Fibroblast of upper back skin (primary cell): ENCODE measurements at regions not wholly inside any gene's neighbourhood (a gene's known extent, or its start where the extent isn't known, plus 50 kb on each side); places are given as distances from the start of the nearest gene placed in this dataset.
"Not testable (repeated sequence)": the region's sequence is repeated elsewhere in the genome, so short reads cannot be mapped to it uniquely, and the experiment has no call there.

Experiments
- DNase-seq: peaks from one replicate; pipeline ENCODE4 v3.0.0-alpha.2; 2013

DNA sequence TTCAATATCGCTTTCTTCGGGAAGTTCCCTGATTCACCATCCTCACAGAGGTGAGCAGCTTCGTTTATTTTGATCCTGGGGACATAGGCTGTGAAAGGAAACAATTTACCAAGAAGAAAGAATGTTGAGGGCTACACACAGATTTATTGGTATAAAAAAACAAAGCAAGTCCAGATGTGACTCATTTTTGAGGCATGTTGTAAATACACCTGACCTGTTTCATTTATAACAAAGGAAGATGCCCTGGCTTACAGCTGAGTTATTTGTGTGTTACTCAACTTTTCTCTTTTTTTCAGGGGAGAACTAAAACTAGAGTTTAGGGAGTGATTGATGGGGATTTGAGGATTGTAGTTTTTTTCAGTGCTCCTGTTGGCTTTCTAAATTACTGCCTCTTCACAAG, 489.5 kb downstream of the CBLN4 start:
- DNase-seq = no peak

DNA sequence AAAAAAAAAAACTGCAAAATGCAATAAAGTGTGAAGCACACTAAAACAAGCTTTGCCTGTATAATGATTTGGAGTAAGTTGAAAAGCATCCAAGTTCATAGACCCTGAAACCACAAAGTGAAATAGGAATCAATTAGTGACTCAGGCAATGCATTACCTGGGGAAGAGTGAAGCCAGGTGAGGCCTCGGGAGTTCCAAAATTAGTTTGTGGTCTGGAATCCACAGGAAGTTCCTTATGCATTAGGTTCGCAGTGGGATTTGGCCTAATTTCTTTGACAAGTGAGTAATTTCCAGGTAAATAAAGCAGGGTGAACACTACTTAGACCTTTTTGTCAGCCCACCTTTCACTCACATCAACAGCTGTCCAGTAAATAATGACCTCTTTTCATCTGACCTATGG, 490.8 kb downstream of the CBLN4 start:
- DNase-seq = no peak

DNA sequence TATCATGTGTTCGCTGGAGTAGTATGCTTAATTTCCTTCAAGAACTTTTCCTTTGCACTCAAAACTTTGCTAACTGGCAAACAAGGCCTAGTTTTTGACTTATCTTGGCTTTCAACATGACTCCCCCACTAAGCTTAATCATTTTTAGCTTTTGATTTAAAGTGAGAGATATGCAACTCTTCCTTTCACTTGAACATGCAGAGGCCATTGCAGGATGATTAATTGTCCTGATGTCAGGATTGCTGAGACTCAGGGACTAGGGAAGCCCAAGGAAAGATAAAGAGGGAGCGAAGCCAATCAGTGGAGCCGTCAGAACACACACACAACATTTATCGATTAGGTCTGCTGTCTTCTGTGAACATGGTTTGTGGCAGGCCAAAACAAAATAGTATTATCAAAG, 491.4 kb downstream of the CBLN4 start:
- no peak for DNase-seq

DNA sequence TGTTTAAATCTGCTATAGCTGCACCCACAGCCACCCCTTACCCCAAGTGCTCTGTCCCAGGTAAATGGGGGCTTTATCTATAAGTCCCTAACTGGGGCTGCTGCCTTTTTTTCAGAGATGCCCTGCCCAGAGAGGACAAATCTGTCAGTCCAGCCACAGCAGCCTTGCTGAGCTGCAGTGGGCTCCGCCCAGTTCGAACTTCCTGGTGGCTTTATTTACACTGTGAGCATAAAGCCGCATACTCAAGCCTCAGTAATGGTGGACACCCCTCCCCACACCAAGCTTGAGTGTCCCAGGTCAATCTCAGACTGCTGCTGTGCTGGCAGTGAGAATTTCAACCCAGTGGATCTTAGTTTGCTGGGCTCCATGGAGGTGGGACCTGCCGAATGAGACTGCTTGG, 505.2 kb downstream of the CBLN4 start:
- DNase-seq = no peak

DNA sequence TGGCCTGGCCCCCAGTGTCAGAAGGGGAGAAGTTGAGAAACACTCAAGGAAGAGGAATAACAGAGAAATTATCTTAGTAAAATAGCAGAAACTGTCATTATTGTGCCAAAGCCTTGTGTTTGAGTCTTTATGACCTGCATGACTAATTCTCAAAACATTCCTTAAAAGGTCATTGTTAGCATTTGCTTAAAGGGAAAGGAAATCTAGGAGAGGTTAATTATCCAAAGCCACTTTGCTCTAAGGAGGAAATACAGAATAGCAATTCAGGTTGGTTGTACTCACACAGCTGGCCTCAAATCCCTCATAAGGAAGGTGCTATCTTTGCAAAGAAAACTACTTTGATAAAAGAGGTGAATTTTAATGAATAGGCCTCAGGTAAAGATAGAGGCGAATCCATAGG, 516.7 kb downstream of the CBLN4 start:
- DNase-seq = no peak

DNA sequence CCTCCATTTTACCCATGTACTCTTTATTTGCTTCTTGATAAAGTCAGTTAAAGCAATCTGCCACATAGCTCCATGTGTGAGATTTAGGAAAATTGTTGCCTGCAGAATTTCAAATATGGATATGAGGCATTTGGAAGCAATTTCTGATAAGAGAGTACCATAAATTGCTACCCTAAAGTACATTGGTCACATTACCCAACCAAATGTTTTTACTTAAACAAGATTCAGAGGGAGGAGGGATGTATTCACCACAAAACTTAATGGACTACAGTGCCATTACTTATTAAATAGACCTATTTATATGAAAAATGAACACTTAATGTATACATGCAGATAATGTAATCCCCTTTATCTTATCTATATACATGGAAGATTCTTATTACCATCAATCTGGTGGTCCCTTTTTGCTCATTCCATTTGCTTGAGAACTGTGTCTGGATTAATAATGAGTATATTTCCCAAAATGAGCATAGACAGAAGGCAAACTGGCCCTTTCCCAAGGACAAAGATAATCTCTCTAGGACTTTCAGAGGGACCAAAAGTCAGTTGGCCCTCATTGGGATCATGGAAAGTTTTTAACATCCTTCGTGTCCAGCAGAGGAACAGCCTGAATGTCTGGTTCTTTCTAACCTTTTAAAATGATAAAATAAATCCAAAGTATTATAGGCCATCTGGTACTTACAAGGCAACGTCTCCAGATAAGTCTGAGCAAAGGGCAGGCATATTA, 526.4 kb downstream of the CBLN4 start:
- DNase-seq = no peak

DNA sequence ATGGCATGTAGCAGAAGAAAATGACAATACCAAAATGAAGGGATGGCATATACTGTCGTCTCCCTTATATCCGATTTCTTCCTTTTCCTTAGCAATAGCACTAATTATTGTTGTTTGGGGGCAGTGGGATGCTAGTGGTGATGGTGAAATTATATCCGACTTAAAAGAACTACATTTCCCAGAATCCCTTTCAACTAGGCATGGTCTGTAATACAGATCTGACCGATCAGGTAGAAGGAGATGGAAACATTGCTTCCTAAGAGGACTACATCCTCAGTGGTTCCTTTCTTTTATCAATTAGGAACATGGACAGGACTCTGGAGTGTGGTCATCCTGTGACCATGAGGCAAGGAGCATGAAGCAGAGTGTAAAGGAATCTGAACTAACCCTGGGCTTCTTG, 532.6 kb downstream of the CBLN4 start:
- no peak for DNase-seq

DNA sequence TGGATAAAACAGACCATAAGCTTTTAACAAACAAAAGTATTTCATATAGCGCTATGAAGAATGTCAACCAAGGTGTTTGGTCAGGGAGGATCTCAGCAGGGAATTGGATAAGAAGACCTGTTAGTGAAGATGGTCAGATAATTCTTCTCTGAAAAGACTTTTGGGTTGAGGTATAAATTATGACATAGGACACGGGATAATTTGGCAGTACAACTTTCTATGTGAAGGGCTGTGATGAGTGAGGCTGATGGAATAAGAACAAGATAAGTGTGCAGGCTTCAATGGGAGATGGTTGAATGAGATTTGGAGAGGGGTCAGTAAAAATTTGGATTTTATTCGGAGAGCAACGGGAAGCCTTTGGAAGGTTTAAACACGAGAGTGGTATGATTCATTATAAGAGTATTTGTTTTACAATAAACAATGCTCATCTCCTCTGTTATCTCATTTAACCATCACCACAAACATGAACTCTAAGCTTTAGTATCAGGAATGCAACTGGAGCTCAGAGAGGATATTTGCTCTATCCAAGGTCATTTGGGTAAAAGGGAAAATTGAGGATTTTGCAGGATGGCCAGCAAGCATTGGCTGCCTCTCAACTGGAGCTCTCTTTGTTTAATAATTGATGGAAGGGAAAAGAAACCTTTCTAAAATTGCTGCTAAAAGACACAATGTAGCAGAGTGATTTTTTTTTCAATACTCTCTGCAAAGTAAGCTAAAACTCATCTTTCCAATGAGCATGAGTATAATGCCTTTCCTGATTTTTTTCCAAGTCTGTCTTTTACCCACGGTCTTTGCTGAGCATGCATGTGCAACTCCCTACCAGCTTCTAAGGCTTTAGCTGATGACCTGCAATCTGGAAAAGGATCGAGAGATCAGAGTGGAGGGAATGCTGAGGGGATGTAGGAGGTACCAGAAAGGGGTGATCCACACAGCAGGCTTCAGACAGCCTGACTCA, 534.0 kb downstream of the CBLN4 start:
- DNase-seq = no peak

DNA sequence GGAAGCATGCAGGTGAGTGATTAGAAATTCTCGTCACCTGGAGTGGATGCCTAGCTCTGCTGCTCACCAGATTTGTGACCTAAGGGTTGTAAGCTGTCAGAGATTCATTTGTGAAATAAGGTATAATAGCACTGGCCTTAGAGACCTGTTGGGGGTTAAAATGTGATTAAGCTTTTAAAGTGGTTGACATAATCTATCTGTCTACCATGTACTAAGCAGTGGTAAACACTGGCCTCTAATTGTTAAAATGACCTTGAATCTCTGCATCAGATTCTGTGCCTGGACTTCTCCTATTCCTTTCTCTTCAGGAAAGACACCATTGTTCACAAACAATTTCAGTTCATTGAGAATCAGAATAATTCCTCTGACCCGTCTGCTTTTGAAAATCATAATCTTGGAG, 536.2 kb downstream of the CBLN4 start:
- DNase-seq = no peak

DNA sequence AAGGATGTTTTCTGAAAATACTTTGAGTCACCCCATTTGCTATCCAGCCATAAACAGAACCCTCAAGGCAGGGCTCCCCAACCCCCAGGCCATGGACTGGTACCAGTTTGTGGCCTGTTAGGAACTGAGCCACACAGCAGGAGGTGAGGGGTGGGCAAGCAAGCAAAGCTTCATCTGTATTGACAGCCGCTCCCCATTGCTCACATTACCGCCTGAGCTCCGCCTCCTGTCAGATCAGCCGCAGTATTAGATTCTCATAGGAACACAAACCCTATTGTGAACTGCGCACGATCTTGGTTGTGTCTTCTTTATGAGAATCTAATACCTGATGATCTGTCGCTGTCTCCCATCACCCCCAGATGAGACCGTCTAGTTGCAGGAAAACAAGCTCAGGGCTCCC, 543.8 kb downstream of the CBLN4 start:
- no peak for DNase-seq

DNA sequence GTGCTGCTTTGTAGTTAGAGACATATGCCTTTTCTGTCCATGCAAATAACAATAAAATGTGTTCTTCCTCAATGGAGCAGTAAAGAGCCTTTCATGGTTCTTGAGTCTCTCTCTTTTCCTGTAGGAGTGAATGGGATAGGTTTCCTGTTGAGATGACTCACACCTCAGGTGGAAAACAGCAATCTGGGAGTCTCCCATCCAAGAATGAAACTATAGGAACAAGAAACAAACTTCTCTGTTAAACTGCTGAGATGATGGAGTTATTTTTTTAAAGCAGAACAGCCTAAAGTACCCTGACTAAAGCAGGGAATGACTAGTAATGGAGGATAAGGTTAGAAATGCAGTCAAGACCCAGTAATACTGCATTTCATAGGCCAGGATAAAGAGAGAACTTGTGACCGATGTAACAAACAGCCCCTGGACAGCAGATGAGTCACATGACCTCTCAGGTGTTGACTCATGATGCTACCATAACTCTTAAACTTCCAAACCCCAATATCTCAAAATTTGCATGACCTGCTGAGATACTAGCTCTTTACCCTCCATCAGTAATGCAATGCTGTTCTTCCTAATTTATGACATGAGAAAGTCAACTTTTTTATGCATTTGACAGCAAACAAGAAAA, 548.9 kb downstream of the CBLN4 start:
- no peak for DNase-seq

DNA sequence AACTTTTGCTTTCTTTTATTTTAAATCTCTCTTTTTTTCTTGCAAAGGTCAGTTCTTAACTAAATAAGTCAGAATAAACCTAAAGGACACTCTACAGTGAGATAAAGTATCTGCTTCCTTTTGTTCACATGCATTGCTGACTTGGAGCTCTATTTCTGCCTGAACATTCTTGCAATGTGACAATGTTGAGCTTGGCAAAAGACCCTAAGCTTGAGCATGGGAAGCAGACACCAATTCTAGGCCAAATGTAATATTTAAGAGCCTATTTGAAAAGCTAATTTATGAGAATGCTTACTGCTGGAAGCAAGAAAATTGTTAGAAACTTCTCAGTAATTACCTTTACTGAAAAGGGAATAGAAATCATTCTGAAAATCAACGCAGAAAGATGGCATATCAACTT, 556.2 kb downstream of the CBLN4 start:
- DNase-seq = no peak

DNA sequence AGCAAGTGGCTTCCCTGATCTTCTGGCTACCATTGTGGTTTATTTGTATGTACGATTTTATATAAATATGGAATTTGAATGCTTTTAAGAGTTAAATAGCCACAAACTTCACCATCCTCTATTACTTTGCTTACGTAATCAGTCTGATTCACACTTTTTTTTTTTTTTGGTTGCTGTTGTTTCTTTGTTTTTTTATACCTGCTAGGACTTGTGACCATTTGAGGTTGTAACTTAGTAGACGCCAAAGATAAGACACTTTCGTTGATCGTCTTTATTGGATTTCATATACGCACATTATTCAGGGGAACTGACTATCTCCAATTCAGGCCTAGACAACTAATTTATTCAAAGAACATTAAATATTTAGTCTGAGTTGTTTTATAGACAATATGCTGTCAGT, 559.0 kb downstream of the CBLN4 start:
- no peak for DNase-seq

DNA sequence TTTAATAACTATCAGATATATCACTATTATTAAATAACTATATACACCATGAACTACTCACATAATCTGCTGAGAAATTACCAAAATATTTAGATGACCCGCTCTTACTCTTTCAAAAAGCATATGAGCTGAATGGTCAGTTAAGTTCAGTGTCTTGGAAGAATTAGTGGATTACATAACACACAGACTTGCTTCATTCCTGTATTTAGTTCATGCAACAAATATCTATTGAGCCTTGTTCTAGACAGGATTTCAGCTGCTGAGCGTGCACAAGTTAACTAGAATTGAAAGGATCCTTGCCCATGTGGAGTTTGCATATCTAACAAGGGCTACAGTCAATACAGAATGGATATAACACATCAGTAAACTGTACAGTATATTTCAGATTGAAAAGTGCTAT, 566.2 kb downstream of the CBLN4 start:
- DNase-seq = no peak

DNA sequence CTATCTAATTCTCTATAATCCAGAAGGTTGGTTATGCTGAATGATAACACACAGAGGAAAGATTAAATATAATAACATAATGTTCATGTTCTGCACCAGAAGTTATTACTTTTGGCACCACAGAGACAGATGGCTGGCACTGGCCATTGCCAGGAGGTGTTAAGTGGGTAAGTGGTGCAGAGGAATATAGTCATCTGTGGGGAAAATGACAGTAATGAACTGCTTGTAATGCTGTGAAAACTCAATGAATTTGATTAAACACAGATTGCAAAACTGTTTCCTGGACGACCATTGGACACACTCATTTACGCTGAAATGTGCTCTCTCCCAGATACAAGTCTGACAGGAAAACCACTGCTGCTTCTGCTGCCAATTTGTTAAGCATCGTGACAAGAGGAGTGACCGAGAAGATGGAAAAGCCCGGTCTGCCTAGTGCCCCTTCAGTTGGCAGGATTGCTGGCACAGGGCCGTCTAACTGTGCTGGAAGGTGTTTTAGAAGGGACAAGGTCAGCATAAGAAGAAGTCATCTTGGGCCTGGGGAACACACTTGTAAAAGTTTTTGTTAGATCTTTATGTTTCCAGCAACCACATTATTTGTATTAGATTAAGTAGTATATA, 567.4 kb downstream of the CBLN4 start:
- no peak for DNase-seq

DNA sequence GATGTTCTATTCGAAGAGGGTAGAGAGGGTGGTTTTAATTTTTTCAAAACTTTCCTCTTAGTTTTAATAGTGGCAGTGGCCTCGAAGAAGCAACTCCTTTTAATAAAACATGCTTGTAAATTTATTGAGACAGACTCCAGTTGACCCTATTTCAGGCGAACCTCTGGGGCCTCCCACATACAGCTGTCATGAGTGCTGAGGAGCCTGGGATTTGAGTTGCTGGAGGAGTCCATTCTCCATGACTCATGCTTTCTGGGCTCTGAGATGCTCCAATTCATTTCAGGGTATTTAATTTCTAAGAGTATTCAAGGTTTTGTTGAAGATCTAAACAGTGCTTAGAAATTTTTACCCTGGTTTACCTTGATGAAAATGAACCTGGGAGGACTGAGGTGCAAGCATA, 580.4 kb downstream of the CBLN4 start:
- peak; percentile 0 for DNase-seq

DNA sequence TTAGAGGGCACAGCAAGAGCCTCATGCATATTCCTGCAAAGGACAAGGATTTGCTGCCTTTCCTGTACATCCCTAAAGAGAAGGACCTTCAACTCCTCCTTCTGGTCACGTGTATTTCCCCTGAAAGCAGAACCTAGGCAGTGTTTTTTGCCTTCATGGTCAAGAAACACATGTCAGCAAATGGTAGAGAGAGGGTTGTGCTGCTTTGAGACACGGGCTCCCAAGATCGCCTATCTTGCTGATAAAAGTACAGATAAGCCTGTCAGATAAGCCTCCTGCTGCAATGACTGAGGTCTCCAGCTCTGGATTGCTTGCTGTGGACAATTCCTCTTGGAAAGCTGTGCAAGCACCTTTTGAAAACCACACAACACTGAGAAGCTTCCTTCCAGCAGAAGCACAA, 580.8 kb downstream of the CBLN4 start:
- no peak for DNase-seq

DNA sequence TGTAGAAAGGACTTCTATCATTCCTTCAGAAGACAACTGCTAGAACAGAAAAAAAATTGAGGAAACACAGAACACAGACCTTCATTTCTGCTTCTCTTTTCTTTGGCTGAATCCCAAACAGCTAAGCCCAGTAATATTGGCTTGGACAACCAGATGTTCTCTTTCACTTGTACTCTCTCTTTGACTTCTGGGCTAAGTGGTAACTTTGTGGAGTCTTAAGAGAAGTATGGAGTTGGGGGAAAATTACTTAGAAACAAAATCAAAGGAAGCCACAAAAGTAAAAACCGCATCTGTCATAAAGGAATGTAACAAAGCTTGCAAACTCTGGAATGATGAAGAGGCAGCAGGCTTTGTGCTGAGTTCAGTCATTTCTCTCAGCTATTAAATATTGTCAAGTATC, 587.5 kb downstream of the CBLN4 start:
- peak; percentile 61 for DNase-seq

DNA sequence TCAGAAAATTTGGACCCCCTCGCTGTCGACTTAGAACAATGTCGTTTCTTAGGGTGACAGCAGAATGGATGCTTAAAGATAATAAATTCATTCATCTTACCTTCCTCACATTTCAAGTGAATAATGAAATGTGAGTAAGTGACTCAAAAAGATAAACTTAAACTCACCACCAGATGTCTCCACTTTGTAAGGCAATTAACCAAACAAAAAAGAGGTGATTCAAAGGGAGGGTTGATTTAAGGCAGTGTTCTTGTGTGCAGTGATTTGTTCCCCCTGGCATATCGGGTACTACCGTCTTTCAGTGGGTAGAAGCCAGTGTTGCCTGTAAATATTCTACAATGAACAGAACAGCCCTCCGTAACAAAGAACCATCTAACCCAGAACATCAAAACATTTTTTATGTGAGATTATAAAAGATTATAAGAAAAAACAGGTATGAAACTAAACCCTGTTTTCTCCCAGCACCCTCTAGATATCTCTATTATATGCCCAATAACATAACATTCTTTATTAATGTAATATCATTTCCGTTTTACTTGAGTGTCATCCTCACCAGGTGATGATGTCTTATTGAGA, 589.7 kb downstream of the CBLN4 start:
- peak; percentile 3 for DNase-seq

DNA sequence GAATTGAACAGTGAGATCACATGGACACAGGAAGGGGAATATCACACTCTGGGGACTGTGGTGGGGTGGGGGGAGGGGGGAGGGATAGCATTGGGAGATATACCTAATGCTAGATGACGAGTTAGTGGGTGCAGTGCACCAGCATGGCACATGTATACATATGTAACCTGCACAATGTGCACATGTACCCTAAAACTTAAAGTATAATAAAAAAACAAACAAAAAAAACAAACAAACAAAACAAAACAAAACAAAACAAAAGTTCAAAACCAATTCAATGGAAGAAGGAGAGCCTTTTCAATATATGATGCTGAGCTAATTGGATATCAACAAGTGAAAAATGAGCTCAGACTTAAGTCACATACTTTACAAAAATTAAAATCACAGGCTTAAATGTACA, 592.8 kb downstream of the CBLN4 start:
- not testable (repeated sequence) for DNase-seq

DNA sequence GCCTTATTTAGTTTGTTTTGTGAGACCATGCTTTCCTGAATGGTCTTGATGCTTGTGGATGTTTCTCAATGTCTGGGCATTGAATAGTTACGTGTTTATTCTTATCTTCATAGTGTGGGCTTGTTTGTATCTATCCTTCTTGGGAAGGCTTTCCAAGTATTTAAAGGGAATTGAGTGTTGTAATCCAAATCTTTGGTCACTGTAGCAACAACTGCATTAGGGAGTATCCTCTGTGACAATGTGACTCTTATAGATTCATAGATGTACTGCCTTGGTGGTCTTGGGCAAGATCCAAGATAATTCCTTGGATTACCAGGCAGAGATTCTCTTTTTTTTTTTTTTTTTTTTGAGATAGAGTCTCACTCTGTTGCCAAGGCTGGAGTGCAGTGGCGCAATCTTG, 598.4 kb downstream of the CBLN4 start:
- DNase-seq = no peak

DNA sequence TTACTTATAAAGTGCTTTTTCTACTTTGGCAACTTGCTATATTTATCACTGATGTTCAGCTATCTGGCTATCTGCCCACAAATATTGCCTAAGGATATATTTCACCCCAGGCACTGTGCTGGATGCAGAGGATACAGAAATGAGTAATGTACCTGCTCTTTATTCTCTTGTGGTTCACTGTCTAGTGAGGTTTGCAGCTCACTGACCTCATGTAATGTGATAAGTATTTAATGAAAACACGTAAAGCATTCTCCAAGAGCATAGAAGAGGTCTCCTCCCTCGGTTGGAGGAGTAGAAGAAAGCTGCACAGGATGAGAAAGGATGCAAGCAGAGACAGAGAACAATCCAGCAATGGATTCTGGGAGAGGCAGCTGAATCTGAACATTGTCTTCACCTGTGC, 610.7 kb downstream of the CBLN4 start:
- peak; percentile 12 for DNase-seq

DNA sequence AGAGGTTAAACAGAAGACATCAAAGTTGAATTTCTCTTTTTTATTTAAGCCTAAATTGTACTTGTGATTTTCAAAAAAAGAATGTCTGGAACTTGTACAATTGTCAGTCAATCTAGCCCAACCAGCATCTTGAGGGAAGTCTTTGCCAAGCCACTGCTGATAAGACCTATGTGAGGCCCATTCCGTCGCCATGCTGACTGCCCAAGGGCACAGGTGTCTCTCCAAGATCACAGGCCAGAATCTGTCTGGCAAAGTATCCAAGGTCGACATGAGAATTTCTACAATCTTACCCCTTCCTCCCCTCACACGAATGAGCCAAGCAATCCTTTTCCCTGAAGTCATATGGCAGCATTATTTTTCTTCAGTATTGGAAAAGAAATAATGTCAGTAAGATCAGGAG, 614.5 kb downstream of the CBLN4 start:
- DNase-seq = no peak
